GM21360 (cell line): ENCODE measurements at regions not wholly inside any gene's neighbourhood (a gene's known extent, or its start where the extent isn't known, plus 50 kb on each side); places are given as distances from the start of the nearest gene placed in this dataset.

Source experiments
- ATAC-seq: cut with Tn5 transposase; IDR thresholded peaks from one replicate; pipeline ENCODE4 v1.9.1; 2021; ENCODE audit warnings: mild to moderate bottlenecking, moderate library complexity; ENCODE audit not compliant: unreplicated experiment

DNA sequence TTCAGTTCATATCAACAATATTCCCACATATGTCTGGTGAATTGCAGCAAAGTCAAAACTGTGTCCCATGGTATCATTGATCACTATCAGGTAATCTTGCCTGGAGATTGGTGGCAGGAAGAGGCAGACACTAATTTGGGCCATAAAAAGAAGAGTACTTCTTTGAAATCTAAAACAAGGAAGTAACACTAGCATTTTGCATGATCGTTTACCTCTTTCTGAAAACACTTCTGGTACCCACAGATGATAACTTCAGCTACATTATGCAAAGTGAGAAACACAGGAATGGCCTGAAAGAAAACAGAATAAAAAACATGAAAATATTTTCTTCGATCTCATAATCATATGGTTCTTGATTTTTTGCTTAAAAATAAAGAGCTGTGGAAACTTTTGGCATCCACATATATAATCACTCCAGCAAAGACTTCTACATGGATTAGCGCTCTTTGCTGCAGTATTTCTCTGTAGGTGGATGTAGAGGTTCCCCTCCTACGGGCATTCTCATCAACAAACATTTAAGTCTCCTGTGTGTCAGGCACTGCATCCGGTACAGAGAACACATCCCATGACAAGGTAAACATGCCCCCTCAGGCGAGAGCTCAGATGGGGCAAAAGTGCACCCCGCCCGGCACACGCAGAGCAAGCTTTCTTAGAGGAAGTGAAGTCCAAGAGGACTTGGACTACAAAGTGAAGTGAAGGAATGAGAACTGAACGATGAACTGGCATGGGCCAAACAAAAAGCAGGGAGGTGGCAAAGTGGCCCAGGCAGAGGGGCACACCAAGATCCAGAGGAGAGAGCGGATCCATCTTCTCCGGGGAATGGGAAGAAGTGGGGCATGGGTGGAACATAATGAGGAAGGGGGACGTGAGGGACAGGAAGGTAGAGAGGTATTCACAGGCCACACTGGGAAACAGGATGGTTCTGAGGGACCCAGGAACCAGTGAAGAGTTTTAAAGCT lies 68.0 kb upstream of the RIOK3 start:
- ATAC-seq: no peak

GRCh38 chr18:23386317-23386716 lies 66.8 kb upstream of the RIOK3 start:
- no peak for ATAC-seq

- ATAC-seq: no peak
Measured at GRCh38 chr18:23387265-23387664, 65.8 kb upstream of the RIOK3 start.

GRCh38 chr18:23388357-23388756 lies 64.7 kb upstream of the RIOK3 start:
- ATAC-seq: no peak

- no peak for ATAC-seq
Measured at GRCh38 chr18:23391156-23391555, 61.9 kb upstream of the RIOK3 start.

- ATAC-seq: no peak
Measured at GRCh38 chr18:23397907-23398306, 55.2 kb upstream of the RIOK3 start.

DNA sequence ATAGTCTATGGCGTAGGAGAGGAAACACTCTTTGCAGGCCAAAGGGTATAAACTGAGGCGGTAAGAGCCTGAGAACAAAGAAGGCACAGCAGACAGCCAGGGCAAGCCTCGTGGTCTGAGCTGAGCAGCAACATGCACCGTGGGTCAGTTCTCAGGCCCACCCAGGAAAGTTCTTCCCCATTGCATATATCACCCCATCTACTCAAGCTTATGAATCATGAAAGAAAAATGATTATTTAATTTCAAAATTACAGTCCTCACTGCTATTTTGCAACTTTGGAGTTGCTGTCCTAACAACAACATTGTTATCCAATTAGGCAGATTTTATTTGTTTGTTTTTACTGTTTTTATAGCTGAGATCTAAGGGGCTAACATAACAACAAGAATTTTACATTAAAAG lies 54.7 kb upstream of the RIOK3 start:
- ATAC-seq: no peak

DNA sequence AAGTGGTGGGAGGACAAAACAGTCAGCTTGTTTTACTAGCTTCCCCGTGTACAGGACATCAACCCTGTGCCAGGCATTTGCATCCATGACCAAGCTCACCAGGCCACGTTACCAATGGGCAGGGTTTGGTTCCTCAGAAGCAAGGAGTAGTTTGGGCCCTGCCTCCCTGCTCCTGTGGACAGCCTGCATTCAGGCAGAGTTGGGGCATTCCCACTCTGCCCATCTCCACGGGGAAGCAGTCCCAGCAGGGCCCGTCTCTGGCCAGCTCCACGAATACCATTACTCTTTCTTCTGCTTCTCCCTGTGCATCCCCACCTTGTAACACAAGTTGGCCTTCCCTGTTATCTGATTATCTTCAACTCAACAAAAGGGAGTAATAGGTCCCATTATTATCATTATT lies 54.0 kb upstream of the RIOK3 start:
- no peak for ATAC-seq

- ATAC-seq: no peak
Measured at GRCh38 chr18:23400918-23401317, 52.2 kb upstream of the RIOK3 start.

DNA sequence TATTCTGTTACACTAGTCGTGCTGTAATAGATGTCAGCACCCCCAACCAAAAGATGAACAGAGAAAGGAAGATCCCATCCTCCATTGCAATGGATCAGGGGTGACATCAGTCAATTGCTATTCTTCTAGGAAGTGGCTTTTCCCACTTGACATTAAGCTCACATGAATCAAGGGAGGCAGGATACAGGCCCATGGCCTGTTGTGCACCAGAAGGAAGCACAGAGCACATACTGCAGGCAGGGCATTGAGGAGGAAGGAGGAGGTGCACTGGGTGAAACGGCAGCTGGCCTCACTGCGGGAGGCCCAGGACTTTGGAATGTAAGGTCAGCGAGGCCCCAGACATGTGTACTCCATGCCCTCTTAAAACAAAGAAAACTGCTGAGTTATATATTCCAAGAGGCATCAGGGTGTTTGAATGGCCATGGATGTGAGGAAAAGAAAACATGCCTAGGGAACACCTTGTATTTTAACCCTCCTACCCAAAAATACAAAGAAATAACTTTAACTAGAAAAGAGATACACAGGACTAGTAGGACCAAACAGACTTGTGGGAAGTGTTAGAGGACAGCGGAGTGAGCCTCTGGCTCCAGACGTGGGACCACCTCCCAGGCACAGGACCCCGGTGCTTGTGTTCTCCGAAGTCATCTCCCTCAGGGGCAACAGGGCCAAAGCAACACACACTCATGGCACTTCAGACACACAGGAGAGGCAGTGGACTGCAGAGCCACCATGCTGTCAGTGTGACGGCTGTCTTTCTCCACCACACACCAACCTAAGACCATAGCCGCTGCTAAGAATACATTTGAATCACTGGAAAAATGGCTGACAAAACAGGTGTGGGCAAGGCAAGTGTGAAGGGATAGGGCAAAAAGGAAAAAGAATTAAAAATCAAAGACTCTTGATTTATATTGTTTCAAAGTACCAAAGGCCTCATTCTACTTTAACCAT lies 51.4 kb upstream of the RIOK3 start:
- no peak for ATAC-seq
